ENCODE measurements at regions not wholly inside any gene's neighbourhood (a gene's known extent, or its start where the extent isn't known, plus 50 kb on each side); places are given as distances from the start of the nearest gene placed in this dataset.

DNA sequence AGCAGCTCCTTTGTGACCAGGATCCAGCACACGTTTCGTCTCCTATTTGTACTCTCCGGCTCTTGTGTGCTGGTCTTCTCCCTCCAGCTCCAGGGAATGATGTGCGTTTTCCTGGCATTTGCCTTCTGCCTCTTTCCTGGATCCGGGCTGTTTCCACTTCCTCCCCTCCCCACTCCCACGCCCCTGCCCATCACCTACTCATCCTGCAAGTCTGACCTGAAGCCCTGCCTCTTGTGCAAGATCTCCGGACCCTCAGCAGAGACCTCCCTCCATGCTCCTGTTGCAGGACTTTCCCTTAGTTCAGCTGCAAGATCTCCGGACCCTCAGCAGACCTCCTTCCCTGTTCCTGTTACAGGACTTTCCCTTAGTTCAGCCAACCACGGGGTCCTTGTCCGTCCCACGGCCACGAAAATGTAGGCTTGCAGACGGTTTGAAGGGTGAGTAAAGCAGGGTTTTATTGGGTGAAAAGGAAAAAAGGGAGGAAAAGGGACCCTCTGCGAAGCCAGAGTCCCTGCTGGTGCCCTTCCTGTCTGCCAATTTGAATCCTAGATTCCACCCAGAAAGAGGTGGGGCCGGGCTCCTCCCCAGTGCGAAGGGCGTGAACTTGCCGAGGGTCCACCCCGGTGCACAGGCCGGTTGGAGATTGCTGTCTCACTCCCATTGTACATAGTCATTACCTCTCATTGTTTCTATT lies 74.4 kb upstream of the IRF2 start:
- in situ Hi-C loops (cut with MboI; ENCODE audit: low sequenced_read_pairs), result no loop called here

More for the DNA sequence above, 74.4 kb upstream of the IRF2 start:
- Histone ChIP-seq H3K36me3 (ENCODE audit: control insufficient read depth, insufficient read depth, low read length) (no peaks in the 10 kb centered on the region), H2BK20ac (ENCODE audit: low read depth, low read length) (no peak overlapping the region), H2BK15ac (ENCODE audit: low read depth, low read length) (no peak overlapping the region), H3K9me1 (ENCODE audit: insufficient read depth, low read length) (no peaks in the 10 kb centered on the region), H3K4me3 (ENCODE audit: insufficient read depth, low read depth, low read length) (no peak overlapping the region), H4K20me1 (ENCODE audit: insufficient read depth, low read length) (no peaks in the 10 kb centered on the region), H4K91ac (ENCODE audit: insufficient read depth, low read depth, low read length) (no peak overlapping the region), H2AFZ (replicated peaks; ENCODE audit: low read length, poor library complexity) (peak overlapping the region; percentile 46), H3K14ac (replicated peaks; ENCODE audit: low read depth, low read length) (no peak overlapping the region), H3K23ac (ENCODE audit: low read depth, low read length) (no peak overlapping the region), H3K79me1 (ENCODE audit: low read depth in 1 of 2, low read length in 2 of 2) (no peaks in the 10 kb centered on the region), H3K9me3 (ENCODE audit: control insufficient read depth, insufficient read depth, low read length) (no peaks in the 10 kb centered on the region), H3K27me3 (ENCODE audit: control insufficient read depth, insufficient read depth, low read length) (peaks cover 2% of the 10 kb centered on the region; the same call in 1 of the 2 replicates), H3K4ac (ENCODE audit: low read depth, low read length) (no peak overlapping the region), H4K5ac (ENCODE audit: low read depth, low read length) (no peak overlapping the region), H2AK5ac (ENCODE audit: low read depth, low read length) (no peak overlapping the region), H2AK9ac (replicated peaks; ENCODE audit: low read depth, low read length, poor library complexity) (no peak overlapping the region), H4K8ac (ENCODE audit: low read depth in 2 of 2, low read length in 2 of 2) (no peak overlapping the region), H2BK5ac (ENCODE audit: low read depth, low read length, poor library complexity, severe bottlenecking) (no peak overlapping the region), H3K4me2 (ENCODE audit: low read depth, low read length) (no peak overlapping the region), H3K56ac (ENCODE audit: extremely low read depth, insufficient read depth, low read length) (no peak overlapping the region), H3K27ac (ENCODE audit: insufficient read depth, low read length) (no peak overlapping the region), H3K9ac (ENCODE audit: low read depth, low read length) (no peak overlapping the region), H3K4me1 (ENCODE audit: control insufficient read depth, insufficient read depth, low read length) (peaks cover 4% of the 10 kb centered on the region; the same call in 1 of the 2 replicates), H2BK120ac (ENCODE audit: low read depth, low read length) (no peak overlapping the region), H3K18ac (ENCODE audit: low read depth, low read length) (no peak overlapping the region)
- no peak for DNase-seq
- no TSS peak for BruUV-seq (replicated peaks)
- 67% methylated on average over 7 of the region's 20 CpGs; no CpG with 5 or more reads in 1 of the 2 experiments for WGBS, 2 experiments (ENCODE audit: extremely low coverage in 2 of 2, insufficient read length in 1 of 2)
- CTCF ChIA-PET, result no interaction called here
- ATAC-seq (ENCODE audit: low read depth), result no peak
- dilution Hi-C loops (cut with HindIII; ENCODE audit: low sequenced_read_pairs, unreplicated experiment), result no loop called here
- POLR2A ChIA-PET (ENCODE audit: unreplicated experiment), result interaction anchor here (0.5 kb wide), 1 partner anchor 101 kb away, joined by 4 read pairs; the partner anchor contains the start of genes CASP3 and PRIMPOL
- no peak for TF ChIP-seq USF2 (IDR thresholded peaks at IDR 0.05; ENCODE audit: low read depth, low read length)
- TF ChIP-seq NFE2L2 (IDR thresholded peaks at IDR 0.05; ENCODE audit: low read depth, low read length), result no peak
- no peak for TF ChIP-seq FOS (IDR thresholded peaks at IDR 0.05; ENCODE audit: low read depth, low read length)
- TF ChIP-seq MAZ (IDR thresholded peaks at IDR 0.05; ENCODE audit: borderline replicate concordance, low read depth, low read length), result no peak
- TF ChIP-seq RAD21 (IDR thresholded peaks at IDR 0.05; ENCODE audit: low read length), result no peak
- no peak for TF ChIP-seq RFX5 (IDR thresholded peaks at IDR 0.05; ENCODE audit: low read depth, low read length)
- no peak for TF ChIP-seq CHD1 (IDR thresholded peaks at IDR 0.05; ENCODE audit: low read depth, low read length)
- TF ChIP-seq SMC3 (IDR thresholded peaks at IDR 0.05; ENCODE audit: low read depth, low read length), result no peak
- TF ChIP-seq CTCF (conservative IDR thresholded peaks at IDR 0.05; ENCODE audit: low read depth, low read length), result no peak
- TF ChIP-seq BHLHE40 (IDR thresholded peaks at IDR 0.05; ENCODE audit: low read depth, low read length), result no peak
- TF ChIP-seq RCOR1 (IDR thresholded peaks at IDR 0.05; ENCODE audit: insufficient replicate concordance, low read length), result no peak
- no peak for TF ChIP-seq POLR2A (IDR thresholded peaks at IDR 0.05; ENCODE audit: low read depth, low read length)
- TF ChIP-seq CEBPB (IDR thresholded peaks at IDR 0.05; ENCODE audit: low read depth, low read length), result no peak
- no peak for TF ChIP-seq MXI1 (IDR thresholded peaks at IDR 0.05; ENCODE audit: borderline replicate concordance, low read depth, low read length)
- intact Hi-C loops (cut with micrococcal nuclease), result no loop called here
